ENCODE measurements at regions not wholly inside any gene's neighbourhood (a gene's known extent, or its start where the extent isn't known, plus 50 kb on each side); places are given as distances from the start of the nearest gene placed in this dataset.

GRCh38 chr5:135240781-135241360, 158.2 kb downstream of the MACROH2A1 start:
- intact Hi-C loops (cut with DNase I) = no loop called here
- Histone ChIP-seq H3K27ac (no peak overlapping the region), H3K36me3 (no peaks in the 10 kb centered on the region), H3K9me3 (no peaks in the 10 kb centered on the region), H3K4me1 (peaks cover 94% of the 10 kb centered on the region), H3K4me3 (no peak overlapping the region), H3K27me3 (no peaks in the 10 kb centered on the region)
- peak; percentile 40 to 79 for DNase-seq (ENCODE audit: extremely low spot score in 2 of 2)
- TF ChIP-seq POLR2A (IDR thresholded peaks at IDR 0.05) (no peak), POLR2AphosphoS5 (IDR thresholded peaks at IDR 0.05; ENCODE audit: insufficient read depth in 1 of 2, low read depth in 1 of 2) (no peak), CTCF (IDR thresholded peaks at IDR 0.05) (no peak)

- intact Hi-C loops (cut with DNase I) = no loop called here
- Histone ChIP-seq H3K9me3 (no peaks in the 10 kb centered on the region), H3K27me3 (no peaks in the 10 kb centered on the region), H3K27ac (no peak overlapping the region), H3K36me3 (no peaks in the 10 kb centered on the region), H3K4me3 (no peak overlapping the region), H3K4me1 (peaks cover 94% of the 10 kb centered on the region)
- DNase-seq (ENCODE audit: extremely low spot score in 2 of 2) = peak; percentile 44 to 70
- no peak for TF ChIP-seq POLR2AphosphoS5 (IDR thresholded peaks at IDR 0.05; ENCODE audit: insufficient read depth in 1 of 2, low read depth in 1 of 2)
- no peak for TF ChIP-seq POLR2A (IDR thresholded peaks at IDR 0.05)
- no peak for TF ChIP-seq CTCF (IDR thresholded peaks at IDR 0.05)
These were observed 158.8 kb downstream of the MACROH2A1 start for GRCh38 chr5:135240283-135240633.

GRCh38 chr5:135239453-135240282, 159.4 kb downstream of the MACROH2A1 start:
- H3K27ac ChIP-seq = no peak overlapping the region
- peaks cover 94% of the 10 kb centered on the region for H3K4me1 ChIP-seq
- no peaks in the 10 kb centered on the region for H3K9me3 ChIP-seq
- no peak overlapping the region for H3K4me3 ChIP-seq
- intact Hi-C loops (cut with DNase I) = no loop called here
- no peaks in the 10 kb centered on the region for H3K36me3 ChIP-seq
- no peaks in the 10 kb centered on the region for H3K27me3 ChIP-seq
- TF ChIP-seq POLR2AphosphoS5 (IDR thresholded peaks at IDR 0.05; ENCODE audit: insufficient read depth in 1 of 2, low read depth in 1 of 2) (no peak), POLR2A (IDR thresholded peaks at IDR 0.05) (no peak), CTCF (IDR thresholded peaks at IDR 0.05) (no peak)
- peak; percentile 72 to 93 for DNase-seq (ENCODE audit: extremely low spot score in 2 of 2)

GRCh38 chr5:135238622-135239452, 160.2 kb downstream of the MACROH2A1 start:
- H3K4me3 ChIP-seq = no peak overlapping the region
- TF ChIP-seq POLR2AphosphoS5 (IDR thresholded peaks at IDR 0.05; ENCODE audit: insufficient read depth in 1 of 2, low read depth in 1 of 2) (no peak), CTCF (IDR thresholded peaks at IDR 0.05) (no peak), POLR2A (IDR thresholded peaks at IDR 0.05) (no peak)
- no peaks in the 10 kb centered on the region for H3K36me3 ChIP-seq
- H3K9me3 ChIP-seq = no peaks in the 10 kb centered on the region
- H3K27me3 ChIP-seq = no peaks in the 10 kb centered on the region
- H3K27ac ChIP-seq = no peak overlapping the region
- H3K4me1 ChIP-seq = peaks cover 94% of the 10 kb centered on the region
- intact Hi-C loops (cut with DNase I) = no loop called here
- peak; percentile 80 to 93 for DNase-seq (ENCODE audit: extremely low spot score in 2 of 2)

Data from vagina (tissue), 2 donors.